Hepatocyte (in vitro differentiated cells): ENCODE measurements at regions not wholly inside any gene's neighbourhood (a gene's known extent, or its start where the extent isn't known, plus 50 kb on each side); places are given as distances from the start of the nearest gene placed in this dataset.

Experiments used
- CTCF ChIP-seq: fragments of 200-600 bp; sonication (generic); IDR thresholded peaks from 2 replicates; pipeline ENCODE4 v1.5.1; 2016; ENCODE audit warnings: antibody characterized with exemption, mild to moderate bottlenecking; ENCODE audit not compliant: poor library complexity
- EZH2 ChIP-seq: fragments of 200-600 bp; sonication (generic); IDR thresholded peaks from 2 replicates; pipeline ENCODE4 v1.6.1; 2016; ENCODE audit warnings: antibody characterized with exemption, mild to moderate bottlenecking, borderline replicate concordance
- EZH2phosphoT487 ChIP-seq: fragments of 200-600 bp; sonication (generic); IDR thresholded peaks from one replicate; pipeline ENCODE4 v1.6.1; 2018; ENCODE audit warnings: antibody characterized with exemption, mild to moderate bottlenecking, low read depth, moderate library complexity; ENCODE audit not compliant: unreplicated experiment, severe bottlenecking

- TF ChIP-seq CTCF (no peak), EZH2phosphoT487 (no peak), EZH2 (no peak)
Measured at GRCh38 chr12:16919551-16919950, 313.6 kb upstream of the LMO3 start.
